Activated CD8-positive, alpha-beta T cell treated with anti-CD3 and anti-CD28 coated beads for 36 hours (primary cell): ENCODE measurements at regions not wholly inside any gene's neighbourhood (a gene's known extent, or its start where the extent isn't known, plus 50 kb on each side); places are given as distances from the start of the nearest gene placed in this dataset.
A peak's percentile ranks its signal among the peaks of the same experiment; 100 is the strongest.

Experiments
- ATAC-seq: fragments of 200-7000 bp; cut with Tn5 transposase; one replicate; pipeline ENCODE4 v1.10.0; 2021; ENCODE audit warnings: mild to moderate bottlenecking, moderate library complexity
- CTCF ChIA-PET: fragments of 350-600 bp; sonication (Branson Sonifier 250); formaldehyde crosslinking; loops from one replicate; lab custom pipeline; 2021; ENCODE audit warnings: antibody characterized with exemption; lab: Charles Lee
- POLR2A ChIA-PET: fragments of 350-600 bp; sonication (Branson Sonifier 250); formaldehyde crosslinking; loops from one replicate; lab custom pipeline; 2021; ENCODE audit warnings: antibody characterized with exemption; lab: Charles Lee
- DNase-seq: peaks from one replicate; pipeline ENCODE4 v3.0.0-alpha.2; 2020
- H3K27ac Mint-ChIP-seq: one replicate; pipeline ENCODE4 v1.8.0; 2021; ENCODE audit warnings: mild to moderate bottlenecking, mixed read lengths
- H3K27me3 Mint-ChIP-seq: one replicate; pipeline ENCODE4 v1.8.0; 2021; ENCODE audit warnings: mixed read lengths
- H3K36me3 Mint-ChIP-seq: one replicate; pipeline ENCODE4 v1.8.0; 2021; ENCODE audit warnings: low read depth, mixed read lengths
- H3K4me1 Mint-ChIP-seq: one replicate; pipeline ENCODE4 v1.8.0; 2021; ENCODE audit warnings: low read depth, mixed read lengths
- H3K4me3 Mint-ChIP-seq: one replicate; pipeline ENCODE4 v1.8.0; 2021; ENCODE audit warnings: mild to moderate bottlenecking, moderate library complexity, mixed read lengths
- H3K9me3 Mint-ChIP-seq: one replicate; pipeline ENCODE4 v1.8.0; 2021; ENCODE audit warnings: mixed read lengths
- intact Hi-C: fragments of 100-400 bp; cut with micrococcal nuclease; formaldehyde crosslinking; loops from one replicate; pipeline ENCODE4 v1.10.0; 2022
- TF ChIP-seq, protein P1 (sequence below): fragments of 200-600 bp; IDR thresholded peaks from one replicate; pipeline ENCODE4 v1.8.0; 2022; ENCODE audit warnings: antibody characterized with exemption, mild to moderate bottlenecking

DNA sequence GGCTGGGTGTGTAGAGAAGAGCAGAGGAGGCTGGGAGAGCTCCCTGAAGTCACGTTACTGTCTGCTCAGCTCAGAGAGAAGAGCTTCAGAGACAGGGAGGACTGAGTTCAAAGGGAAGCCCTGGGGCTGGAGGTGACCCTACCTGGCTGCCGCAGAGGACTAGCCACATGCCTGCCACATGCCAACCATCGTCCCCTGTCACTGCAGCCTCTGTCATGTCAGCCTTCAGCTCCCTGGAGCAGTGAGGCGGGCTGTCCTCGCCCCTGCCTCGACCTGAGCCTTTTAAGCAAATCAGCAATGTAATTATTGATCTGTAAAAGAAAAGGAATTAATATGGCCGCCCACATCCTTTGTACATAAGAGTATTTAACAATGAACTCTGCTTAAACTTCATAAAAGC is 89.3 kb upstream of the RET start:
- H3K4me1 Mint-ChIP-seq, result peaks cover 17% of the 10 kb centered on the region
- no peak overlapping the region for H3K4me3 Mint-ChIP-seq

DNA sequence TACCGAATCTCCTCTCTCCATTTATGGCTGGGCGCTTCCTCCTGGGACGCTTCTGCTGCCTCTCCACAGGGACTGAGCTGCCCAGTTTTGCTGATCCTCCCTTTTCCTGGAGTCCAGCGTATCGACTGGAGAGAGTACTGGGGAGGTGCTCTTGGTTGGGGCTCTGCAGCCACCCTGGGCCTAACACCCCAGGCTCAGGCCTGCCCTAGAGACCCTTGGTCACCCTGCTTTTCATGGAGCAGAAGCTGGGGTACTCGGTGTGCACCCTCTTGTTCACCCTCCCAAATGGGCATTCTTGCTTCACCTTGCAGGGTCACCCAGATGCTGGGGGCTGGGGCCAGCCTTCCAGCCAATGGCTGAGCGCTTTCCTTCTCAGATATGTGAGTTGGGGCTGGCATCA is 88.8 kb upstream of the RET start:
- ATAC-seq (no peak), DNase-seq (no peak)
- Mint-ChIP-seq H3K36me3 (no peaks in the 10 kb centered on the region), H3K4me1 (peaks cover 17% of the 10 kb centered on the region), H3K27ac (no peak overlapping the region), H3K27me3 (no peaks in the 10 kb centered on the region), H3K4me3 (no peak overlapping the region), H3K9me3 (no peaks in the 10 kb centered on the region)
- intact Hi-C loops, result no loop called here
- ChIA-PET POLR2A (no interaction called here), CTCF (no interaction called here)
- TF ChIP-seq, protein P1, sequence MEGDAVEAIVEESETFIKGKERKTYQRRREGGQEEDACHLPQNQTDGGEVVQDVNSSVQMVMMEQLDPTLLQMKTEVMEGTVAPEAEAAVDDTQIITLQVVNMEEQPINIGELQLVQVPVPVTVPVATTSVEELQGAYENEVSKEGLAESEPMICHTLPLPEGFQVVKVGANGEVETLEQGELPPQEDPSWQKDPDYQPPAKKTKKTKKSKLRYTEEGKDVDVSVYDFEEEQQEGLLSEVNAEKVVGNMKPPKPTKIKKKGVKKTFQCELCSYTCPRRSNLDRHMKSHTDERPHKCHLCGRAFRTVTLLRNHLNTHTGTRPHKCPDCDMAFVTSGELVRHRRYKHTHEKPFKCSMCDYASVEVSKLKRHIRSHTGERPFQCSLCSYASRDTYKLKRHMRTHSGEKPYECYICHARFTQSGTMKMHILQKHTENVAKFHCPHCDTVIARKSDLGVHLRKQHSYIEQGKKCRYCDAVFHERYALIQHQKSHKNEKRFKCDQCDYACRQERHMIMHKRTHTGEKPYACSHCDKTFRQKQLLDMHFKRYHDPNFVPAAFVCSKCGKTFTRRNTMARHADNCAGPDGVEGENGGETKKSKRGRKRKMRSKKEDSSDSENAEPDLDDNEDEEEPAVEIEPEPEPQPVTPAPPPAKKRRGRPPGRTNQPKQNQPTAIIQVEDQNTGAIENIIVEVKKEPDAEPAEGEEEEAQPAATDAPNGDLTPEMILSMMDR, result no peak

More for the DNA sequence above, 89.3 kb upstream of the RET start:
- POLR2A ChIA-PET, result no interaction called here
- no peaks in the 10 kb centered on the region for H3K36me3 Mint-ChIP-seq
- TF ChIP-seq, protein P1, result no peak
- ATAC-seq, result no peak
- no peak for DNase-seq
- no peaks in the 10 kb centered on the region for H3K9me3 Mint-ChIP-seq
- intact Hi-C loops, result no loop called here
- CTCF ChIA-PET, result no interaction called here
- H3K27me3 Mint-ChIP-seq, result no peaks in the 10 kb centered on the region
- no peak overlapping the region for H3K27ac Mint-ChIP-seq

DNA sequence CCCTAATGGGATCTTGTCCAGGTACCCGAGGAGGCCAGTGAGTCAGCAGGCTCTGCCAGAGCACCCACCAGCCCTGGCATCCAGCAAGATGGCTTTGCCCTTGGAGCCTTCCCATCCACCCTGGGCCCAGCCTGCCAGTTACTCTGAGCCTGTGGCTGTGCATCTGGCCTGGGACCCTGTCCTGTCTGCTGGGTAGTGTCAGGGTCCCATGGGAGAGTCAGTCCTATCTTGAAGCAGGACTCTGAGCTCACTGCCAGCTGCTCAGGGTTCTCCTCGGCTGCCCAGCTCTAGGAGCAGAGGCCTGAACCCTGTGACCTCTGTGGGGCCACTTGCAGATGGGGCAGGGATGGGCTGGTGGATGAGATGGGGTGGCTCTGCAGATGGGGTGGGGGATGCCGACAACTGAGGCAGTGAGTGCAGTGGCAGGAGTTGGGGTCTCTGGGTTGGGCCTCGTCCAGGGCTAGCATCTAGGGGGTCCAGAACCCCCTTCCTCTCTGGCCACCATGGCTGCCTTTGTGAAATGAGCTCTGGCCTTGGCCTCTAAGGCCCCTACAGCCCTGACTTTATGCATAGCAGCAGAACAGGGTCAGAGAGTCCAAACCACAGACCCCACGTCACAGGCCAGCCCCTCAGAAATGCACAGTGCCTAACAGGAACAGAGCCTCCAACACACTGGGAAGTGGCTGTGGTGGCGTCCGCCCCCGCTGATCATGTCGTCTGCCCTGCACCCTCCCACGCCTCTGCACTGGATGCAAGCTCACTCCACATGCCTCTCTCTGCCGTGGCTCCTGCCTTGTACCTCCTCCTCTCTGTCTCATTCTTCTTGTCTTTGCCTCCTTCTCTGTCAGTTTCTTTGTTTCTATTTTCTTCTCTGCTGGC is 88.1 kb upstream of the RET start:
- ChIA-PET POLR2A (no interaction called here), CTCF (no interaction called here)
- peak; percentile 82 for ATAC-seq
- Mint-ChIP-seq H3K9me3 (no peaks in the 10 kb centered on the region), H3K4me1 (peaks cover 17% of the 10 kb centered on the region), H3K36me3 (no peaks in the 10 kb centered on the region), H3K27me3 (no peaks in the 10 kb centered on the region), H3K4me3 (no peak overlapping the region), H3K27ac (no peak overlapping the region)
- TF ChIP-seq, protein P1, result no peak
- peak; percentile 76 for DNase-seq
- intact Hi-C loops, result no loop called here

DNA sequence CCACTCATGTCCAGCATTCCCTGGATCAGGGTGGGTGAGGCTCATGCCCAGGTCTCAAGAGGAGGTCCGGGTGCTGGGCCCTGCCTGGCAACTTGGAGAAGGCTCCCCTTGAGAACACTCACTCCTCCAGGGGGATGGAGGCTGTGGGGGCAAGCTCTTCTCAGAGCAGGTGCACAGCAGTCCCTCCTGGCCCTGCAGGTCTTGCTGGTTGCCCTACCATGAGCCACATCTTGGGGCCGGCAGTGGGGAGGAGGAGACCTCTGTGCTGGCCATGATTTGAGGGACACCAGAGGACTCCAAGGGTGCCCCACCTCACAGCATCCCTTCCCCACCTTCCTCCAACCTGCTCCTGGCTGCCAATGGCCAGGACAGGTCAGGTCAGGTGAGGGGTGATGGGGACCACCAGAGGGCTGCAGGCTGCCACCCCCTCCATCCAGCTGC is 87.4 kb upstream of the RET start:
- intact Hi-C loops, result no loop called here
- Mint-ChIP-seq H3K4me1 (peaks cover 17% of the 10 kb centered on the region), H3K27me3 (no peaks in the 10 kb centered on the region), H3K36me3 (no peaks in the 10 kb centered on the region), H3K9me3 (no peaks in the 10 kb centered on the region), H3K27ac (no peak overlapping the region), H3K4me3 (no peak overlapping the region)
- no peak for DNase-seq
- CTCF ChIA-PET, result no interaction called here
- ATAC-seq, result no peak
- POLR2A ChIA-PET, result no interaction called here
- TF ChIP-seq, protein P1, result no peak

DNA sequence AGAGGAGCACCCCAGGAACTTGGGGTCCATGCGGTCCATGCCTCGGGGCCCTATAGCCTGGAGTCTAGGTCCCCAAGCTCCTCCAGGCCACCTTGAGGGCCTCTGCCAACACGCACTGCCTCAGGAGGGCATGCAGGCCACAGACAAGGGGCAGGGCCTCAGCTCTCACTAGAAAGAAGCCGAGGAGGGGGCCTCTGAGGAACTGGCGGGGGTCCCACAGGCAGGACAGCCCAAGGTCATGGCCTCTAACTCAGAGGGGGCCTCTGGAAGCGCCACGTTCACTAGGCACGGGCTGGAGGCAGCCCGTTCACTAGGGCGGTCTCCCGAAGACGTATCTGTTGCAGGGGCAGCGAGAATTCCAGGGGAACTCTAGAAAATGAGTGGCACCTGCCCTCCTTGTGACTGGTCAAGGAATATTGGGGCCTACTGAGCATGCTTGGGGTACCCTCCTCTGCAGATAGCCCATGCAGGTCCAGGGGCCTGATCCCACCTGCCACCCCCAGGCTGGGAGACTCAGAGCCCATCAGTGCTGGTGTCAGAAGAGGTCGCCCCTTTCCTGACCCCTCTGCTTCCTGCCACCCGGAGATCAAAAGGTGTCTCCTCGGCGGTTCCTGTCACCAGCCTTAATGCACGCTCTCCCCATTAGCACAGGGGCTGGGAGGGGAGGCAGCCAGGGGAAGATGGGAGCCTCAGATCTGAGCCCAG is 86.7 kb upstream of the RET start:
- TF ChIP-seq, protein P1, result no peak
- Mint-ChIP-seq H3K27me3 (no peaks in the 10 kb centered on the region), H3K9me3 (no peaks in the 10 kb centered on the region), H3K27ac (no peak overlapping the region), H3K4me3 (no peak overlapping the region), H3K4me1 (peaks cover 17% of the 10 kb centered on the region), H3K36me3 (no peaks in the 10 kb centered on the region)
- DNase-seq (peak; percentile 13), ATAC-seq (no peak)
- ChIA-PET CTCF (no interaction called here), POLR2A (no interaction called here)
- intact Hi-C loops, result no loop called here
